Mesenchymal stem cell (in vitro differentiated cells and primary cell): ENCODE measurements at regions not wholly inside any gene's neighbourhood (a gene's known extent, or its start where the extent isn't known, plus 50 kb on each side); places are given as distances from the start of the nearest gene placed in this dataset.

Experiments used
- DNase-seq: peaks from one replicate; pipeline ENCODE4 v3.0.0-alpha.2; 2013
- H2AFZ ChIP-seq: one replicate; pipeline ENCODE4 v1.6.1; 2013; ENCODE audit warnings: low read depth, mild to moderate bottlenecking, control low read depth, inconsistent platforms, low read length, moderate library complexity
- H2AK5ac ChIP-seq: 2 replicates; pipeline ENCODE4 v1.6.1; 2013; ENCODE audit warnings: low read length, moderate library complexity, mild to moderate bottlenecking, inconsistent platforms; ENCODE audit not compliant: severe bottlenecking
- H2BK120ac ChIP-seq: one replicate; pipeline ENCODE4 v1.6.1; 2013; ENCODE audit warnings: low read depth, mild to moderate bottlenecking, inconsistent platforms, low read length, moderate library complexity
- H2BK12ac ChIP-seq, 2 experiments: one replicate each; pipeline ENCODE4 v1.6.1; 2013; ENCODE audit warnings: inconsistent platforms in 2 of 2, low read length in 2 of 2, mild to moderate bottlenecking in 2 of 2, moderate library complexity in 2 of 2, control low read depth in 1 of 2
- H2BK15ac ChIP-seq: one replicate; pipeline ENCODE4 v1.6.1; 2013; ENCODE audit warnings: mild to moderate bottlenecking, low read depth, inconsistent platforms; ENCODE audit not compliant: poor library complexity, severe bottlenecking
- H2BK5ac ChIP-seq: 2 replicates; pipeline ENCODE4 v1.6.1; 2013; ENCODE audit warnings: low read depth, mild to moderate bottlenecking, low read length, control low read depth, inconsistent platforms; ENCODE audit not compliant: poor library complexity, severe bottlenecking
- H3K14ac ChIP-seq, 2 experiments: one replicate each; pipeline ENCODE4 v1.6.1; 2013; ENCODE audit warnings: inconsistent platforms in 2 of 2, low read length in 2 of 2, control low read depth in 1 of 2, mild to moderate bottlenecking in 1 of 2, moderate library complexity in 1 of 2
- H3K18ac ChIP-seq, 2 experiments: one replicate each; pipeline ENCODE4 v1.6.1; 2013; ENCODE audit warnings: inconsistent platforms in 2 of 2, low read length in 2 of 2, control low read depth in 1 of 2, low read depth in 1 of 2, mild to moderate bottlenecking in 1 of 2
- H3K23ac ChIP-seq, 2 experiments: one replicate each; pipeline ENCODE4 v1.6.1; 2013; ENCODE audit warnings: inconsistent platforms in 2 of 2, low read length in 2 of 2, mild to moderate bottlenecking in 2 of 2, moderate library complexity in 2 of 2, control low read depth in 1 of 2
- H3K27ac ChIP-seq: 2 replicates; pipeline ENCODE4 v1.5.1; 2013; ENCODE audit warnings: mild to moderate bottlenecking, moderate library complexity, low read length, control low read depth, inconsistent platforms; ENCODE audit not compliant: poor library complexity, severe bottlenecking
- H3K27me3 ChIP-seq, 2 experiments: 2 replicates each; pipeline versions ENCODE4 v1.6.1 to v1.7.0; 2013; ENCODE audit warnings: low read length in 2 of 2, mild to moderate bottlenecking in 2 of 2, moderate library complexity in 2 of 2, control low read depth in 1 of 2, inconsistent platforms in 1 of 2; ENCODE audit not compliant: control insufficient read depth in 1 of 2, insufficient read depth in 1 of 2
- H3K36me3 ChIP-seq, 2 experiments: 2 replicates each; pipeline versions ENCODE4 v1.6.1 to v1.7.0; 2013; ENCODE audit warnings: low read length in 2 of 2, control low read depth in 1 of 2, inconsistent platforms in 1 of 2, low read depth in 1 of 2, mild to moderate bottlenecking in 1 of 2; ENCODE audit not compliant: insufficient read depth in 2 of 2, control insufficient read depth in 1 of 2
- H3K4ac ChIP-seq, 2 experiments: one replicate each; pipeline ENCODE4 v1.6.1; 2013; ENCODE audit warnings: inconsistent platforms in 2 of 2, low read length in 2 of 2, mild to moderate bottlenecking in 2 of 2, moderate library complexity in 2 of 2, control low read depth in 1 of 2, low read depth in 1 of 2
- H3K4me1 ChIP-seq: 2 replicates; pipeline ENCODE4 v1.6.1; 2013; ENCODE audit warnings: low read depth, low read length, control low read depth; ENCODE audit not compliant: control insufficient read depth, insufficient read depth
- H3K4me2 ChIP-seq: 2 replicates; pipeline ENCODE4 v1.6.1; 2013; ENCODE audit warnings: low read length, mild to moderate bottlenecking, inconsistent platforms; ENCODE audit not compliant: poor library complexity, severe bottlenecking
- H3K4me3 ChIP-seq, 2 experiments: 2 replicates each; pipeline versions ENCODE4 v1.5.1 to v1.7.0; 2013; ENCODE audit warnings: low read length in 2 of 2, mild to moderate bottlenecking in 2 of 2, control low read depth in 1 of 2, low read depth in 1 of 2; ENCODE audit not compliant: insufficient read depth in 1 of 2
- H3K79me1 ChIP-seq: replicated peaks from 2 replicates; pipeline ENCODE4 v1.6.1; 2013; ENCODE audit warnings: mild to moderate bottlenecking, control low read depth, low read length, inconsistent platforms; ENCODE audit not compliant: poor library complexity, severe bottlenecking
- H3K9ac ChIP-seq: 2 replicates; pipeline ENCODE4 v1.7.0; 2013; ENCODE audit warnings: mild to moderate bottlenecking, low read length, moderate library complexity
- H3K9me3 ChIP-seq: 2 replicates; pipeline ENCODE4 v1.7.0; 2013; ENCODE audit warnings: mild to moderate bottlenecking, low read length; ENCODE audit not compliant: control insufficient read depth
- H4K8ac ChIP-seq: one replicate; pipeline ENCODE4 v1.6.1; 2013; ENCODE audit warnings: inconsistent platforms, mild to moderate bottlenecking, low read length, moderate library complexity
- H4K91ac ChIP-seq: one replicate; pipeline ENCODE4 v1.6.1; 2013; ENCODE audit warnings: mild to moderate bottlenecking, low read length, inconsistent platforms
- WGBS: methylation state at CpG from one replicate; pipeline ENCODE4 v1.1.7; 2013; ENCODE audit warnings: mixed read lengths; 5-methylcytosine and 5-hydroxymethylcytosine counted together

GRCh38 chrX:94288325-94288724, 614.3 kb downstream of the FAM133A start:
- H3K27ac ChIP-seq, result no peak overlapping the region
- H4K8ac ChIP-seq, result no peak overlapping the region
- H3K9me3 ChIP-seq, result no peaks in the 10 kb centered on the region
- no peak overlapping the region for H3K9ac ChIP-seq
- no peak overlapping the region for H3K4me2 ChIP-seq
- no peaks in the 10 kb centered on the region for H3K27me3 ChIP-seq
- H4K91ac ChIP-seq, result no peak overlapping the region
- H3K4me1 ChIP-seq, result no peaks in the 10 kb centered on the region
- no peak overlapping the region for H3K14ac ChIP-seq
- H3K79me1 ChIP-seq, result no peaks in the 10 kb centered on the region
- no peak overlapping the region for H3K18ac ChIP-seq
- H2BK15ac ChIP-seq, result no peak overlapping the region
- H2BK120ac ChIP-seq, result no peak overlapping the region
- H3K23ac ChIP-seq, result no peak overlapping the region
- no peak overlapping the region for H2AK5ac ChIP-seq
- no peak overlapping the region for H3K4me3 ChIP-seq
- WGBS, result no CpG with 5 or more reads among the region's 2 CpGs
- no peak overlapping the region for H2BK12ac ChIP-seq
- no peaks in the 10 kb centered on the region for H3K36me3 ChIP-seq
- H2BK5ac ChIP-seq, result no peak overlapping the region
- no peak overlapping the region for H2AFZ ChIP-seq
- no peak for DNase-seq
- H3K4ac ChIP-seq, result no peak overlapping the region

DNA sequence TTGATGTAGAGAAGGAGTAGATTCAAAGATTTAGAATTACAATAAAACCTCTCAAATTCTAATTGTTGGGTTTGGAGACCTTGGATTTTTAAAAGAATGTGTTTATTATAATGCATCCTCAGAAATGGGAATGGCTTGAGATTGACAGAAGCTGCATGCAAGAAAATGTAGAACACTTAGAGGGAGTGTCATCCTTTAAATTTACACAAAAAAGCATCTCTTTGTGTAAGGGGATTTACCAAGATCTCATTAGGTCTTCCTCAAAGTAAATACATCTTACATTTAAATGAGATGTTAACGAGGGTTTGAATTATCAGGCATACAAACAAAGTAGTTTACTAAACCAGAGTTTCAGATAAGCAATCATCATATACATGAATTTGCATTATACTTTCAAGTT, 615.0 kb downstream of the FAM133A start:
- Histone ChIP-seq H3K9ac (no peak overlapping the region), H3K4me2 (no peak overlapping the region), H2BK15ac (no peak overlapping the region), H2BK120ac (no peak overlapping the region), H2BK12ac (no peak overlapping the region), H3K4ac (no peak overlapping the region), H3K4me3 (no peak overlapping the region), H2AFZ (no peak overlapping the region), H3K27ac (no peak overlapping the region), H3K79me1 (no peaks in the 10 kb centered on the region), H4K8ac (no peak overlapping the region), H3K23ac (no peak overlapping the region), H2AK5ac (no peak overlapping the region), H3K9me3 (no peaks in the 10 kb centered on the region), H3K14ac (no peak overlapping the region), H3K4me1 (no peaks in the 10 kb centered on the region), H4K91ac (no peak overlapping the region), H2BK5ac (no peak overlapping the region), H3K18ac (no peak overlapping the region), H3K27me3 (no peaks in the 10 kb centered on the region), H3K36me3 (no peaks in the 10 kb centered on the region)
- no CpG with 5 or more reads among the region's 1 CpG for WGBS
- no peak for DNase-seq

- no peak overlapping the region for H3K14ac ChIP-seq
- H2AK5ac ChIP-seq, result no peak overlapping the region
- H2BK5ac ChIP-seq, result no peak overlapping the region
- no peak overlapping the region for H2AFZ ChIP-seq
- no peaks in the 10 kb centered on the region for H3K4me1 ChIP-seq
- H4K8ac ChIP-seq, result no peak overlapping the region
- H2BK15ac ChIP-seq, result no peak overlapping the region
- H3K27ac ChIP-seq, result no peak overlapping the region
- no peak overlapping the region for H3K18ac ChIP-seq
- H3K23ac ChIP-seq, result no peak overlapping the region
- no peak overlapping the region for H4K91ac ChIP-seq
- no peak overlapping the region for H3K9ac ChIP-seq
- no peak overlapping the region for H3K4ac ChIP-seq
- H2BK12ac ChIP-seq, result no peak overlapping the region
- no peak for DNase-seq
- H3K4me3 ChIP-seq, result no peak overlapping the region
- H2BK120ac ChIP-seq, result no peak overlapping the region
- WGBS, result 55% methylated on average over 2 of the region's 2 CpGs
- no peaks in the 10 kb centered on the region for H3K79me1 ChIP-seq
- no peaks in the 10 kb centered on the region for H3K27me3 ChIP-seq
- no peak overlapping the region for H3K4me2 ChIP-seq
- H3K36me3 ChIP-seq, result no peaks in the 10 kb centered on the region
- H3K9me3 ChIP-seq, result peaks cover 11% of the 10 kb centered on the region
Observed at GRCh38 chrX:94302446-94302845, 628.4 kb downstream of the FAM133A start.

DNA sequence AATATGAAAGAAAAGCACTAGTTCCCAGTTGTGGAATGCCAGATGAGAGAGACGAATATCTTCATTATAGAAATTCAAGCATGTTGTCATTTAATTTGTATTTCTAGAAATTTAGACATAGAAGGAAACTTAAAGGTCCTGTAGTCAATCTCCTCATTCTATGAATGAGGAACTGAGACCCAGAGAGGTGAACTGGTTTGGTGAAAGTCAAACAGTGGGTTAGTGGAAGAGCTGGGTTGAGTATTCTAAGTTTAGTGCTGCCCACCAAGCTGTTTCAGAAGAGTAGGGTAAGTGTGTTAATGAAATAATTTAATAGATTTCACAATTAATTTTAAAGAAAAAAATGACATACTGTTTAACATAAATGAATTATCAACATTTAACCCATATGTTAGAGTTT, 655.2 kb downstream of the FAM133A start:
- Histone ChIP-seq H2BK5ac (no peak overlapping the region), H3K79me1 (no peaks in the 10 kb centered on the region), H3K9me3 (peaks cover 3% of the 10 kb centered on the region), H3K9ac (no peak overlapping the region), H3K36me3 (no peaks in the 10 kb centered on the region), H3K27ac (no peak overlapping the region), H3K4ac (no peak overlapping the region), H3K23ac (no peak overlapping the region), H2AFZ (no peak overlapping the region), H2BK15ac (no peak overlapping the region), H4K8ac (no peak overlapping the region), H4K91ac (no peak overlapping the region), H3K27me3 (no peaks in the 10 kb centered on the region), H3K4me1 (no peaks in the 10 kb centered on the region), H2AK5ac (no peak overlapping the region), H2BK120ac (no peak overlapping the region), H3K4me2 (no peak overlapping the region), H3K18ac (no peak overlapping the region), H3K14ac (no peak overlapping the region), H3K4me3 (no peak overlapping the region), H2BK12ac (no peak overlapping the region)
- no CpG with 5 or more reads among the region's 1 CpG for WGBS
- DNase-seq, result no peak
